ENCODE measurements at regions not wholly inside any gene's neighbourhood (a gene's known extent, or its start where the extent isn't known, plus 50 kb on each side); places are given as distances from the start of the nearest gene placed in this dataset.
"Not testable (repeated sequence)": the region's sequence is repeated elsewhere in the genome, so short reads cannot be mapped to it uniquely, and the experiment has no call there.

- H3K27ac ChIP-seq; H3K4me1 ChIP-seq (replicated peaks); DNase-seq (ENCODE audit: low read depth in 1 of 2, low spot score in 2 of 2): not testable (repeated sequence)
Observed at GRCh38 chr15:96205588-96205987, 124.9 kb upstream of the NR2F2 start.

GRCh38 chr15:96207377-96208006 lies 123.0 kb upstream of the NR2F2 start:
- no peaks in the 10 kb centered on the region; the same call in 1 of the 2 replicates for H3K36me3 ChIP-seq
- no peaks in the 10 kb centered on the region for H3K9me3 ChIP-seq (replicated peaks)
- no peak overlapping the region for H3K27ac ChIP-seq
- H3K4me1 ChIP-seq (replicated peaks) = no peaks in the 10 kb centered on the region
- H3K4me3 ChIP-seq = no peak overlapping the region
- H3K27me3 ChIP-seq (replicated peaks) = no peaks in the 10 kb centered on the region
- DNase-seq (ENCODE audit: low read depth in 1 of 2, low spot score in 2 of 2) = no peak

More at GRCh38 chr15:96205588-96205987, 124.9 kb upstream of the NR2F2 start:
- not testable (repeated sequence) for H3K36me3 ChIP-seq; H3K4me3 ChIP-seq; H3K27me3 ChIP-seq (replicated peaks); H3K9me3 ChIP-seq (replicated peaks)

GRCh38 chr15:96209285-96209735 lies 121.2 kb upstream of the NR2F2 start:
- no peak for DNase-seq (ENCODE audit: low read depth in 1 of 2, low spot score in 2 of 2)
- no peaks in the 10 kb centered on the region for H3K9me3 ChIP-seq (replicated peaks)
- H3K27ac ChIP-seq = no peak overlapping the region
- H3K4me3 ChIP-seq = no peak overlapping the region
- H3K27me3 ChIP-seq (replicated peaks) = no peaks in the 10 kb centered on the region
- no peaks in the 10 kb centered on the region for H3K4me1 ChIP-seq (replicated peaks)
- no peaks in the 10 kb centered on the region for H3K36me3 ChIP-seq

GRCh38 chr15:96213045-96213444 lies 117.5 kb upstream of the NR2F2 start:
- Histone ChIP-seq H3K36me3 (no peaks in the 10 kb centered on the region), H3K4me3 (no peak overlapping the region), H3K9me3 (replicated peaks) (no peaks in the 10 kb centered on the region; the same call in 1 of the 2 replicates), H3K27ac (no peak overlapping the region), H3K27me3 (replicated peaks) (no peaks in the 10 kb centered on the region), H3K4me1 (replicated peaks) (no peaks in the 10 kb centered on the region)
- no peak for DNase-seq (ENCODE audit: low read depth in 1 of 2, low spot score in 2 of 2)

GRCh38 chr15:96213896-96214295 lies 116.6 kb upstream of the NR2F2 start:
- no peaks in the 10 kb centered on the region for H3K4me1 ChIP-seq (replicated peaks)
- no peak overlapping the region for H3K27ac ChIP-seq
- no peaks in the 10 kb centered on the region; the same call in 1 of the 2 replicates for H3K9me3 ChIP-seq (replicated peaks)
- DNase-seq (ENCODE audit: low read depth in 1 of 2, low spot score in 2 of 2) = no peak
- H3K4me3 ChIP-seq = no peak overlapping the region
- H3K36me3 ChIP-seq = no peaks in the 10 kb centered on the region
- H3K27me3 ChIP-seq (replicated peaks) = no peaks in the 10 kb centered on the region

GRCh38 chr15:96216481-96216880 lies 114.0 kb upstream of the NR2F2 start:
- H3K4me1 ChIP-seq (replicated peaks); H3K27ac ChIP-seq; H3K9me3 ChIP-seq (replicated peaks); H3K27me3 ChIP-seq (replicated peaks); DNase-seq (ENCODE audit: low read depth in 1 of 2, low spot score in 2 of 2); H3K36me3 ChIP-seq; H3K4me3 ChIP-seq: not testable (repeated sequence)

- no peaks in the 10 kb centered on the region for H3K4me1 ChIP-seq (replicated peaks)
- H3K9me3 ChIP-seq (replicated peaks) = no peaks in the 10 kb centered on the region; the same call in 1 of the 2 replicates
- H3K4me3 ChIP-seq = no peak overlapping the region
- H3K27ac ChIP-seq = no peak overlapping the region
- no peaks in the 10 kb centered on the region for H3K36me3 ChIP-seq
- DNase-seq (ENCODE audit: low read depth in 1 of 2, low spot score in 2 of 2) = no peak
- no peaks in the 10 kb centered on the region for H3K27me3 ChIP-seq (replicated peaks)
Observed at GRCh38 chr15:96217983-96218382, 112.5 kb upstream of the NR2F2 start.

GRCh38 chr15:96218623-96219455 lies 111.7 kb upstream of the NR2F2 start:
- Histone ChIP-seq H3K27me3 (replicated peaks) (no peaks in the 10 kb centered on the region), H3K27ac (no peak overlapping the region), H3K4me1 (replicated peaks) (no peaks in the 10 kb centered on the region), H3K36me3 (no peaks in the 10 kb centered on the region), H3K4me3 (no peak overlapping the region), H3K9me3 (replicated peaks) (no peaks in the 10 kb centered on the region; the same call in 1 of the 2 replicates)
- DNase-seq (ENCODE audit: low read depth in 1 of 2, low spot score in 2 of 2) = no peak

GRCh38 chr15:96219681-96220080 lies 110.8 kb upstream of the NR2F2 start:
- no peaks in the 10 kb centered on the region; the same call in 1 of the 2 replicates for H3K9me3 ChIP-seq (replicated peaks)
- H3K27me3 ChIP-seq (replicated peaks) = no peaks in the 10 kb centered on the region
- no peak for DNase-seq (ENCODE audit: low read depth in 1 of 2, low spot score in 2 of 2)
- no peak overlapping the region for H3K4me3 ChIP-seq
- H3K27ac ChIP-seq = no peak overlapping the region
- no peaks in the 10 kb centered on the region for H3K4me1 ChIP-seq (replicated peaks)
- no peaks in the 10 kb centered on the region for H3K36me3 ChIP-seq

GRCh38 chr15:96220657-96221056 lies 109.8 kb upstream of the NR2F2 start:
- H3K4me3 ChIP-seq = no peak overlapping the region
- H3K4me1 ChIP-seq (replicated peaks) = no peaks in the 10 kb centered on the region

GRCh38 chr15:96222981-96223380 lies 107.5 kb upstream of the NR2F2 start:
- Histone ChIP-seq H3K36me3 (no peaks in the 10 kb centered on the region), H3K9me3 (replicated peaks) (no peaks in the 10 kb centered on the region), H3K4me3 (no peak overlapping the region), H3K27ac (no peak overlapping the region), H3K27me3 (replicated peaks) (no peaks in the 10 kb centered on the region), H3K4me1 (replicated peaks) (no peaks in the 10 kb centered on the region)
- DNase-seq (ENCODE audit: low read depth in 1 of 2, low spot score in 2 of 2) = no peak

More at GRCh38 chr15:96220657-96221056, 109.8 kb upstream of the NR2F2 start:
- no peaks in the 10 kb centered on the region for H3K27me3 ChIP-seq (replicated peaks)
- H3K9me3 ChIP-seq (replicated peaks) = no peaks in the 10 kb centered on the region; the same call in 1 of the 2 replicates
- no peaks in the 10 kb centered on the region for H3K36me3 ChIP-seq
- DNase-seq (ENCODE audit: low read depth in 1 of 2, low spot score in 2 of 2) = no peak
- H3K27ac ChIP-seq = no peak overlapping the region

- H3K27ac ChIP-seq = no peak overlapping the region
- no peaks in the 10 kb centered on the region for H3K9me3 ChIP-seq (replicated peaks)
- H3K4me3 ChIP-seq = no peak overlapping the region
- DNase-seq (ENCODE audit: low read depth in 1 of 2, low spot score in 2 of 2) = no peak
- H3K4me1 ChIP-seq (replicated peaks) = no peaks in the 10 kb centered on the region
- H3K36me3 ChIP-seq = no peaks in the 10 kb centered on the region
- no peaks in the 10 kb centered on the region for H3K27me3 ChIP-seq (replicated peaks)
Observed at GRCh38 chr15:96223939-96224338, 106.6 kb upstream of the NR2F2 start.

- H3K27me3 ChIP-seq (replicated peaks) = no peaks in the 10 kb centered on the region
- H3K4me1 ChIP-seq (replicated peaks) = peaks cover 6% of the 10 kb centered on the region
- H3K36me3 ChIP-seq = no peaks in the 10 kb centered on the region
- H3K4me3 ChIP-seq = no peak overlapping the region
- no peak for DNase-seq (ENCODE audit: low read depth in 1 of 2, low spot score in 2 of 2)
- no peaks in the 10 kb centered on the region for H3K9me3 ChIP-seq (replicated peaks)
- H3K27ac ChIP-seq = no peak overlapping the region
Observed at GRCh38 chr15:96225642-96226259, 104.7 kb upstream of the NR2F2 start.
